Activated naive CD8-positive, alpha-beta T cell treated with anti-CD3 and anti-CD28 coated beads for 36 hours (primary cell): ENCODE measurements at regions not wholly inside any gene's neighbourhood (a gene's known extent, or its start where the extent isn't known, plus 50 kb on each side); places are given as distances from the start of the nearest gene placed in this dataset.

Experiments
- DNase-seq: peaks from one replicate; pipeline ENCODE4 v3.0.0; 2021
- H3K27ac Mint-ChIP-seq: one replicate; pipeline ENCODE4 v1.8.0; 2022; ENCODE audit warnings: mild to moderate bottlenecking, moderate library complexity, mixed read lengths
- H3K27me3 Mint-ChIP-seq: one replicate; pipeline ENCODE4 v1.8.0; 2022; ENCODE audit warnings: mild to moderate bottlenecking, mixed read lengths
- H3K36me3 Mint-ChIP-seq: one replicate; pipeline ENCODE4 v1.8.0; 2021; ENCODE audit warnings: mild to moderate bottlenecking, mixed read lengths
- H3K4me1 Mint-ChIP-seq: one replicate; pipeline ENCODE4 v1.8.0; 2021; ENCODE audit warnings: mixed read lengths
- H3K4me3 Mint-ChIP-seq: one replicate; pipeline ENCODE4 v1.8.0; 2022; ENCODE audit warnings: mild to moderate bottlenecking, moderate library complexity, mixed read lengths
- H3K9me3 Mint-ChIP-seq: one replicate; pipeline ENCODE4 v1.8.0; 2022; ENCODE audit warnings: mixed read lengths

DNA sequence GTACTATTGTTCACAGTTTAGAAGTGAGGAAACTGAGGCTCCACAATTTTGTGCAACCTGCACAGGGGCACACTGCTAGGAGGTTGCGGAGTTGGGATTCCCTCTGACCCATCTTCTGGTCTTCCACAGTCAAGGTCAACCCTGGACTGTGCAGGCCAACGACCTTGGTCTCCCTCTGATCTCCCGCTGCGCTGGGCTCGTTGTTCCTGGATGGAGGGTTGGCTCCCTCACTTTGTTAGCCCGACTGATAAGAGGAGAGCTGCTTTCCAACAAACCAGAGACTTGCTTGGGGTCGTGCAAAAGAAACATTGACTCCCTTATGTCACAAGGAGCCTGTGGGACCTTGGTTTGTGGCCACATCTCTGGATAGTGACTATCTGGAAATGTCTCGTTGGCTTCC, 187.6 kb downstream of the MYCN start:
- Mint-ChIP-seq H3K9me3 (no peaks in the 10 kb centered on the region), H3K27me3 (no peaks in the 10 kb centered on the region), H3K4me1 (no peaks in the 10 kb centered on the region), H3K4me3 (no peak overlapping the region), H3K27ac (no peak overlapping the region), H3K36me3 (no peaks in the 10 kb centered on the region)
- no peak for DNase-seq

DNA sequence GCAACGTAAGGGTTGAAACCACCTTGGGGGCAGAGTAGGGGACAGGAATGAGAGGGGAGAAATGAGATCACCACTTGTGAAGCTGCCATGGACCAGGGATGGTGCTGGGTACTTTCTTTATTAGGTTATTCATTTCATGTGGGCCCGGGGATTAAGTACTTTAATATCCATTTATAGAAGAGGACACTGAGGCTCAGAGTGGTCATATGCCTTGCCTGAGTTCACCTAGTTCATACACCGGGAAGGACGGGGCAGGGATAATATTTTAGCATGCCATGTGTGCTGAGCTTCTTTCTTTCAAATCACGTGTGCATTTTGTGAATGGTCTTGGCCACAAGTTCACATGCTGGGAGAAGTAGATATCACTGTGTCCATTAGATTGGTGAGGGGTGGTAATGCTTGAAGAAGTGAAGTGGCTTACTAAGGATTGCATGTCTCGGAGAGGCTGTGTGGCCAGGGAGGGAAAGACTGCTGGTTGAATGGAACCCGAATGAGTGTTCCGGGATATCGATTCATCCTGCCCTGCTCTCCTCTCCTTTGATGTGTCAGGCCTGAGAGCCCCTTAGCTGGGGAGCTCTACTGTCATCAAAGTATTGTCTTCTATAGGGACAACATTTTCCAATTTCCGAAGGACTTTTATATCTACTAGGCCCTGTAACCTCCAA, 187.1 kb downstream of the MYCN start:
- H3K4me3 Mint-ChIP-seq, result no peak overlapping the region
- no peaks in the 10 kb centered on the region for H3K9me3 Mint-ChIP-seq
- no peaks in the 10 kb centered on the region for H3K4me1 Mint-ChIP-seq
- DNase-seq, result no peak
- H3K36me3 Mint-ChIP-seq, result no peaks in the 10 kb centered on the region
- H3K27ac Mint-ChIP-seq, result no peak overlapping the region
- no peaks in the 10 kb centered on the region for H3K27me3 Mint-ChIP-seq

DNA sequence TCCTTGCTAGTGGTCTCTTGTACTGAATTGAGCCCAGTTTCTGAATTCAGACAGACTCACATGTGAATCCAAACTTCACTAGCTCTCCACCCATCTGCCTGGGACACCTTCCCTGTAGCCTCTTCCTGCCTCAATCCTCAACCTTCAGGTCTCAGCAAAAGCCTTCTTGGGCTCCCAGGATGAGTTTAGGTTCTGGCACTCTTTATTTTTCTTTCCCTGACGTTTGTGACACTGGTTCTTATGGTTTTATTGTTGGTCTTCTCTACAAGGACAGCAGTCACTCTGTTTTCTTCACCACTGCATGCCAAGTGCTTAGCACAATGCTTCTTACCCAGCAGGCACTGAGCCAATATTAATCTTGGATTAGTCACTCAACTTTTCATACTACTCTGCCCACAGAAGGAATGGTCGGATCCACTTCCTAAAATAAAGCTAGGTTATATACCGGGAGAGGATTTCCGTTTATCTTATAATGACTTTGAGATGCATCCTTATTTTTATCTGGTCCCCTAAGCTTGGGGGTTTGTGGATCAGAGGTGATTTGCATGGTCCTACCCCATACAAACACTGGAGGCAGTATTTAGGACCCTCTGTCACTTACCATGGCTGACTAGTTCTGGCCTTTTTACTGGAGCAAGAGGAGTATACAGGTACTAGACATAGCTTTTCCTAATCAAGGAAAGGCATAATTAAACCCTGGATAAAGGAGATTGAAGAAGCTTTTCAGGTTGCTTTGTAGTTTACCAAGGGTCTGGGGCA, 186.3 kb downstream of the MYCN start:
- DNase-seq, result no peak
- Mint-ChIP-seq H3K27me3 (no peaks in the 10 kb centered on the region), H3K36me3 (no peaks in the 10 kb centered on the region), H3K4me1 (no peaks in the 10 kb centered on the region), H3K9me3 (no peaks in the 10 kb centered on the region), H3K4me3 (no peak overlapping the region), H3K27ac (no peak overlapping the region)

DNA sequence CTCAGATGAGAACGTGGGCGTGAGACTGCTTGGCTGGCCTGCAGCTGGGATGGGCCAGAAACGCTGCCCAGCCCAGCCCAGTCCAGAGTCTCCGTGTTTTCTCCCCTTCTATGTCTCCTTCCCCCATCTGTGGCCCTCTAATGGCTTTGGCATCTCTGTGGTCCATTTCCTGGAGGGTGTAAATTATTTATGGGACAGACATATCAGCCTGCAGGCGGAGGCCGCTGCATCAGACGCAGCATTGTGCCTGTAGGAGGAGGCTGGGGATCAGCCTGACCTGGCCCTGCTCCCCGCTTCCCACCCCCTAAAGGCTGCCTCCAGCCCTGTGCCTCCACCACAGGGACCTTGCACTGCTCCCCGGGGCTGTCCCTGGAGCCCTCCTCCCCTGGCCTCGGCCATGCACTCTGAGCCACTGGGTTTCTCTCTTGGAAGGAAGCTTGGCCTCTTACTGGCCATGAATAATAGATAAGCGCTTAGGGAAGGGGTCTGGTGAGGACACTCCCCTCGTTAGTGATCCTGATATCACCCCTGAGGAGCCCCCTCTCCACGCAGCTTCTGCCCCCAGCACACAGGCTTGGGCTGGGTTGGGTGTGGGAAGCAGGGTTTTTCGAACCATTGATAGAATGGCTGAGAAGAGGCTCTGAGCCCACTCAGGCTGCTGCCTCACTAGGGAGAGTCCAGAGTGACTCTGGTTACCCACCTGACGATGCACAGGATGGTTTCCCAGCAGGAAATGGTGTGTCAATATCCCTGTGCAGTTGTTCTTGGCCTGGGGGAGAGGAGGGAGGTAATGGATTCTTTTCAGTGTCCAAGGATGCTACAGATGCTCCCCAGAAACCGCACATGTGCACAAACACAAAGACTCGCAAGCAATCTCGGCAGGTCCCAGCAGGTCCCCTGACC, 185.5 kb downstream of the MYCN start:
- no peaks in the 10 kb centered on the region for H3K36me3 Mint-ChIP-seq
- H3K4me3 Mint-ChIP-seq, result no peak overlapping the region
- no peak overlapping the region for H3K27ac Mint-ChIP-seq
- no peaks in the 10 kb centered on the region for H3K4me1 Mint-ChIP-seq
- DNase-seq, result no peak
- no peaks in the 10 kb centered on the region for H3K27me3 Mint-ChIP-seq
- H3K9me3 Mint-ChIP-seq, result no peaks in the 10 kb centered on the region

DNA sequence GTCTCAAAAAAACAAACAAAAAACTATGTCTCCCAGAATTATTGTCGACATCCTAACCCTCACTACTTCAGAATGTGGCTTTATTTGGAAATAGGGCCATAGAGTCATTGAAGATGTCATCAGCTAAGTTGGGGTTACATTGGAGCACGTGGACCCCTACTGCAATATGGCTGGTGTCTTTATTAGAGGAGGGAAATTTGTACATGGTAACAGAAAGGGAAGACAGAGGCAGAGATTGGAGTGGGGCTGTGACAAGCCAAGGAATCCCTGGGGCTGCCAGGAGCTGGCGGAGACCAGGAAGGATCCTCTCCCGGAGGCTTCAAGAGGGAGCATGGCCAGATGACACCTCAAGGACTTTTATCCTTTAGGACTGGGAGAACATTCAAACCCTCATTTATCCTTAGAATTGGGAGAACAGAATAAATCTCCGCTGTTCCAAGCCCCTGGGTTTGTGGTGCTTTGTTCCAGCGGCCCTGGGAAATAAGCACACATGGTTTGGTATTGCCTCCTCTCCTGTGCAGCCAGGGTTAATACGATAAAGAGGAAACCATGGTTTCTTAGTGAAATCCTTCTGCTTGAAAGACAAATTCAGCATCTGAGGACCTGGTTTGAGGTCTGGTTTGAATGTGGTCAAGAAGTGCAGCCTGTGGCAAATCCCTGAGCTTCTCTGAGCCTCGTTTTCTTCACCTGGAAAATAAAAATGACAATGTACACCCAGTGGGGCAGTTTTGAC, 184.7 kb downstream of the MYCN start:
- no peak for DNase-seq
- H3K4me1 Mint-ChIP-seq, result no peaks in the 10 kb centered on the region
- H3K36me3 Mint-ChIP-seq, result no peaks in the 10 kb centered on the region
- H3K27me3 Mint-ChIP-seq, result no peaks in the 10 kb centered on the region
- no peak overlapping the region for H3K4me3 Mint-ChIP-seq
- H3K9me3 Mint-ChIP-seq, result no peaks in the 10 kb centered on the region
- H3K27ac Mint-ChIP-seq, result no peak overlapping the region

DNA sequence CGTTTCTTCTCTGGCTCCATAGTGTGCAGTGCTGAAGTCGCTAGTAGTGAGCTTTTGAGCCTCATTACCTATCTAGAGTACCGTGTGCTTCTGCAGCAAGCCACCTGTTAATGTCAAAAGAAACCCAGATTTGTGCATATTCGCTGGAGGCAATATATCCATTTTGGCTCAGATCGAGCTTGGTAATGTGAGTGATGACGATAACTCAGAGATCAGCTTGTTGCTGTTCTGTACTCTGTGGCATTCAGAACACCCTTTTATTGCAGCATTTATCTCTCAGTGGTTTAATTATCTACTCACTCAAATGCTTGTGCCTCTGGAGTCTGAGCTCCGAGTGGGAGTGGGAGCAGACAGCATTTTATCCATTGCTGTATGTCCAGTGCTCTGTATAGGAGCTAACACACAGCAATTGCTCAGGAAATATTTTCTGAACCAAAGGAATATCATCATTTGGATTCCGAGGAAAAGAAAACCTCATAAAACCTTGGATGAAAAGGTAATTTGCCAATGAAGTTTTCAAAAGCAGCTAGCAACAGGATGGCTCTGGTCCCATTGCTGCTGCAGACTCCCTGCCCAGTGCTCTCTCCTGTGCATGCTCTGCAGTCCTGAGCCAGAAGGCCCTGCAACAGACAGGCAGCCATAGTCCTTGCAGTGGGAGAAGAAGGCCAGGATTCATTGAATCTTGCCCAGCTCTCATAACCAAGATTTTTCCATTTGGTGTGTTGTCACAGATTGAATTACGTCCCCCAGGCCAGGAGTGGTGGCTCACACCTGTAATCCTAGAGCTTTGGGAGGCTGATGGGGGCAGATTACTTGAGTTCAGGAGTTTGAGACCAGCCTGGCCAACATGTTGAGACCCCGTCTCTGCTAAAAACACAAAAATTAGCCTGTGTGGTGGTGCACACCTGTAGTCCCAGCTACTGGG, 183.8 kb downstream of the MYCN start:
- no peaks in the 10 kb centered on the region for H3K27me3 Mint-ChIP-seq
- no peak overlapping the region for H3K27ac Mint-ChIP-seq
- no peak for DNase-seq
- H3K4me3 Mint-ChIP-seq, result no peak overlapping the region
- no peaks in the 10 kb centered on the region for H3K4me1 Mint-ChIP-seq
- H3K9me3 Mint-ChIP-seq, result no peaks in the 10 kb centered on the region
- no peaks in the 10 kb centered on the region for H3K36me3 Mint-ChIP-seq

DNA sequence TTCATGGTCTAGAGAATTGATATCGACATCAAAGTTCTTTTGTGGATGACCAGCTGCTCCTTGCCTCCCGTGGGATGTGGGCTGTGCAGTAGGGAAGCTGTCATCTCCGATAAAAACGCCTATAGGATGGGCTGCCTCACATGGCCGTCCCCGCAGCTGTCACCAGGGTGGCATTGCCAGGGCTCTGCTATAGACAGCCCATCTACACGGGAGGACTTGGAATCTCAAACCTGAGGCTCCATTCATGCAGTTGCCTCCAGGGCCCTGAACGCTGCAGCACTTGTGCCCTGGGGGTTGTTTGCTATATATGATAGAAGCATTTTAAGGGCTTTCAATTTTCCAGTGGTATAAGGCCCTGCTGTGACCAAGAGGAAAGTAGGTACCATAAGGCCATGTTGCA, 183.1 kb downstream of the MYCN start:
- DNase-seq, result no peak
- Mint-ChIP-seq H3K36me3 (no peaks in the 10 kb centered on the region), H3K27ac (no peak overlapping the region), H3K27me3 (no peaks in the 10 kb centered on the region), H3K4me1 (no peaks in the 10 kb centered on the region), H3K4me3 (no peak overlapping the region), H3K9me3 (no peaks in the 10 kb centered on the region)

DNA sequence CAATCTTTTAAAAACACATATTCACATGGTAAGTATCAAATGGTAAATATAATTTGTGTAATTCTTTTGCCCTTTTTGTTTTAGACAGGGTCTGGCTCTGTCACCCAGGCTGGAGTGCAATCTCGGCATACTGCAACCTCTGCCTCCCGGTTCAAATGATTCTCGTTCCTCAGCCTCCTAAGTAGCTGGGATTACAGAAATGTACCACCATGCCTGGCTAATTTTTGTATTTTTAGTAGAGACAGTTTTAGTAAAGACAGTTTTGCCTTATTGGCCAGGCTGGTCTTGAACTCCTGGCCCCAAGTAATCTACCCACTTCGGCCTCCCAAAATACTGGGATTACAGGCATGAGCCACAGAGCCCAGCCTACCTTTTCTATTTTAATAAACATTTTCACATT, 182.2 kb downstream of the MYCN start:
- H3K36me3 Mint-ChIP-seq, result no peaks in the 10 kb centered on the region
- no peaks in the 10 kb centered on the region for H3K9me3 Mint-ChIP-seq
- H3K4me3 Mint-ChIP-seq, result no peak overlapping the region
- H3K27ac Mint-ChIP-seq, result no peak overlapping the region
- no peaks in the 10 kb centered on the region for H3K27me3 Mint-ChIP-seq
- no peak for DNase-seq
- H3K4me1 Mint-ChIP-seq, result no peaks in the 10 kb centered on the region

DNA sequence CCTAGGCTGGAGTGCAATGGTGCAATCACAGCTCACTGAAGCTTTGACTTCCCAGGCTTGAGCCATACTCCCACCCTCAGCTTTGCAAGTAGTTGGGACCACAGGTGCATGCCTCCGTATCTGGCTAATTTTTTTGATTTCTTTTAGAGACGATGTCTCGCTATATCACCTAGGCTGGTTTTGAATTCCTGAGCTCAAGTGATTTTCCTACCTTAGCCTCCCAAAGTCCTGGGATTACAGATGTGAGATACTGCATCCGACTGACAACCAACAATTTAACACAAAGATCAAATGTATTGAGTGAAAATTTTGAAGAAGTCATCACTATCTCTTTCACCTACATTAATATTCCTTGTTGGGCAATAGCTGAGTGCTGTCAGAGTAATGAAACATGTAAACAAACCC, 181.6 kb downstream of the MYCN start:
- no peaks in the 10 kb centered on the region for H3K9me3 Mint-ChIP-seq
- H3K36me3 Mint-ChIP-seq, result no peaks in the 10 kb centered on the region
- DNase-seq, result no peak
- H3K27ac Mint-ChIP-seq, result no peak overlapping the region
- H3K4me1 Mint-ChIP-seq, result no peaks in the 10 kb centered on the region
- H3K27me3 Mint-ChIP-seq, result no peaks in the 10 kb centered on the region
- no peak overlapping the region for H3K4me3 Mint-ChIP-seq

DNA sequence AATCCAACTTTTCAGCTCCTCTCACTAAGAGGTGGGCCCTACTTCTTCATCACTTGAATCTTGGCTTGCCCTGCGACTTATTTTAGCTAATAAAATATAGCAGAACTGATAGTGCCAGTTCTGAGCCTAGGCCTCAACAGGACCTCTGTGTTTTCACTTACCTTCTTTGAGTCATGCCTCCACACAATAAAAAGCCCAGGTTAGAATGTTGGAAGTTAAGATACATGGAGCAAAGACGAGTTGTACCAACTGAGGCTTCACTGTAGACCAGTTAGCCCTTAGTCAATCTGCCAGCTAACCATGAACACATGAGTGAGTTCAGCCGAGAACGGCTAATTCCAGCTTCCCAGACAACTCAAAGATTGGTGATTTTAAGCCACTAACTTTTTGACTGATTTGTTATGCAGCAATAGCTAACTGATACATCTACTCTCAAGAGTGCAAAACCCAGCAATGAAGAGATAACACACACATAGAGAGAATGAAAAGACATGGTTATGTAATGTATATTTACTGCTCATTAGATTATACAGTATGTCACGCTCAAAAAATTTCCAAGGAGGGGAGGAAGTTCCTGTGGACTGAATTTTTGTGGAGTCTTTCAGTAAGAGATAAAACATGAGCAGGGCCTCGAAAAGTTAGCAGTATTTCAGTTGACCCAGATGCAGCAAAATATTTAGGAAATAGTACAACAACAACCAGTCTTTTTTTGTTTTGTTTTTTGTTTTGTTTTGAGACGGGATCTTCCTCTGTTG, 181.1 kb downstream of the MYCN start:
- Mint-ChIP-seq H3K4me3 (no peak overlapping the region), H3K27me3 (no peaks in the 10 kb centered on the region), H3K4me1 (no peaks in the 10 kb centered on the region), H3K9me3 (no peaks in the 10 kb centered on the region), H3K36me3 (no peaks in the 10 kb centered on the region), H3K27ac (no peak overlapping the region)
- DNase-seq, result no peak

DNA sequence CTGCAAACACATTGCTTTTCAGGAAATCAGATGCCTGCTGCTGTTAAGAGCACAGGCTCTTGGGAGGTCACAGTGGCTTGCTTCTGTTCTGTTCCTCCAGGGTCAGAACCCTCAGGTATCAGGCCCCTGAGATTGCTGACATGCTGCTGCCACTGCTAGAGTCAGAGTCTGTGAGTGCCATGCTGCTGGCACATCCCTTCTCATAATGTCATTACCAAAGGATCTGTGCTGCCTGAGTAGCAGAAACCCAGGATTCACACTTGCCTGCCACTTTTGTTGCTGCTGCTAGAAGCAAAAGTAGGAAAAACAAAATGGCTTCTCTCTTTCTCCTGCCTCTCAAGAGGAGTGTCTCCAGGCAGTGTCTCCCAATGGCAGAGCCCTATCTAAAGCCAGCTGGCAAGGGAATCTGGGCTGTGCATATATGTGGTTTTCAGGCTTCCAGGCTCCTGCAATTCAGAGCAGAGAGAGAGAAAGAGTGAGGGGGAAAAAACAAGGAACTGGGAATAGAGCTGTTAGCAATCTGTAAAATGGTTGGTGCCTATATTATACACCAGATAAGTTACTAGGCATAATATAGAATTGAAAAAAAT, 180.3 kb downstream of the MYCN start:
- Mint-ChIP-seq H3K27ac (no peak overlapping the region), H3K27me3 (no peaks in the 10 kb centered on the region), H3K36me3 (no peaks in the 10 kb centered on the region), H3K9me3 (no peaks in the 10 kb centered on the region), H3K4me3 (no peak overlapping the region), H3K4me1 (no peaks in the 10 kb centered on the region)
- no peak for DNase-seq

DNA sequence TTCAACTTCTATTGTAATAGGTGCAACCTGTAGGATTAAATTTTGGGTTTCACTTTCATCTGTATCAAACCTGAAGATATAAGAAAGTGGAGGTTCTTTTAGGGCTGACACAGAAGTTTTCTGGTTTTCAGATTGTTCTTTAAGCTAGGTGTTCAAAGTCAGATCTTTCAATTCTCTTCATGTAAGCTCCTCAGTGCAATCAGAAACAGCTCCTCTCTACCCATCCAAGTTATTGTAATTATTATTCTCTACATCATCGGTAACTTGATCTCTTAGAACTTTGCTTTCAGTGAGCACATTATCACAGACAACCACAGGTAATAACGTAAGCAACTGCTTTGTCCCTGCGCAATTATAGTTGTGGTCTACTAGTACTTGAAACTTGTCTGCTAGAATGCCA, 179.4 kb downstream of the MYCN start:
- no peak overlapping the region for H3K27ac Mint-ChIP-seq
- no peaks in the 10 kb centered on the region for H3K27me3 Mint-ChIP-seq
- H3K4me1 Mint-ChIP-seq, result no peaks in the 10 kb centered on the region
- H3K36me3 Mint-ChIP-seq, result no peaks in the 10 kb centered on the region
- no peak for DNase-seq
- no peaks in the 10 kb centered on the region for H3K9me3 Mint-ChIP-seq
- H3K4me3 Mint-ChIP-seq, result no peak overlapping the region
